OCI-LY1 (cell line): ENCODE measurements at regions not wholly inside any gene's neighbourhood (a gene's known extent, or its start where the extent isn't known, plus 50 kb on each side); places are given as distances from the start of the nearest gene placed in this dataset.

Source experiments
- H2AFZ ChIP-seq: fragments of 200-600 bp; sonication (generic), shearing (Covaris generic); 2 replicates; pipeline ENCODE4 v1.6.0; 2014; ENCODE audit warnings: antibody characterized with exemption, mild to moderate bottlenecking, low read length
- H3F3A ChIP-seq: fragments of 200-600 bp; sonication (generic), shearing (Covaris generic); 2 replicates; pipeline ENCODE4 v1.6.0; 2014; ENCODE audit warnings: mild to moderate bottlenecking, antibody characterized with exemption, low read length, moderate library complexity; ENCODE audit not compliant: insufficient read depth
- H3K27ac ChIP-seq: fragments of 200-600 bp; sonication (generic); 2 replicates; pipeline ENCODE4 v1.5.1; 2014; ENCODE audit warnings: low read length, mixed run types, mild to moderate bottlenecking, low read depth; ENCODE audit not compliant: poor library complexity, severe bottlenecking
- H3K27me3 ChIP-seq: fragments of 200-600 bp; sonication (generic); 2 replicates; pipeline ENCODE4 v1.6.0; 2014; ENCODE audit warnings: antibody characterized with exemption, mild to moderate bottlenecking, low read length, moderate library complexity; ENCODE audit not compliant: insufficient read depth
- H3K36me3 ChIP-seq: fragments of 200-600 bp; sonication (generic); 2 replicates; pipeline ENCODE4 v1.6.1; 2014; ENCODE audit warnings: mild to moderate bottlenecking, antibody characterized with exemption, low read length, moderate library complexity, mixed read lengths; ENCODE audit not compliant: insufficient read depth
- H3K4me1 ChIP-seq: fragments of 200-600 bp; sonication (generic); 2 replicates; pipeline ENCODE4 v1.5.1; 2014; ENCODE audit warnings: mild to moderate bottlenecking, low read length, moderate library complexity; ENCODE audit not compliant: insufficient read depth, severe bottlenecking
- H3K4me2 ChIP-seq: fragments of 200-600 bp; sonication (generic), shearing (Covaris generic); 2 replicates; pipeline ENCODE4 v1.6.1; 2014; ENCODE audit warnings: low read length
- H3K4me3 ChIP-seq: fragments of 200-600 bp; sonication (generic); 2 replicates; pipeline ENCODE4 v1.5.1; 2014; ENCODE audit warnings: low read length, low read depth, mild to moderate bottlenecking, mixed read lengths; ENCODE audit not compliant: poor library complexity, severe bottlenecking
- H3K79me2 ChIP-seq: fragments of 200-600 bp; shearing (Covaris generic); 2 replicates; pipeline ENCODE4 v1.6.1; 2016; ENCODE audit warnings: mixed run types, low read length, mixed read lengths; ENCODE audit not compliant: insufficient read depth
- H3K9ac ChIP-seq: fragments of 200-600 bp; sonication (generic), shearing (Covaris generic); 2 replicates; pipeline ENCODE4 v1.6.1; 2014; ENCODE audit warnings: mild to moderate bottlenecking, low read length, mixed read lengths
- H3K9me2 ChIP-seq: fragments of 200-600 bp; sonication (generic), shearing (Covaris generic); 2 replicates; pipeline ENCODE4 v1.6.1; 2014; ENCODE audit warnings: low read depth, mild to moderate bottlenecking, low read length, mixed read lengths
- H3K9me3 ChIP-seq: fragments of 200-600 bp; shearing (Covaris generic); 2 replicates; pipeline ENCODE4 v1.6.1; 2014; ENCODE audit warnings: low read length, mixed read lengths
- H4K20me1 ChIP-seq: fragments of 200-600 bp; sonication (generic), shearing (Covaris generic); 2 replicates; pipeline ENCODE4 v1.6.0; 2016; ENCODE audit warnings: mild to moderate bottlenecking, low read length; ENCODE audit not compliant: insufficient read depth
- EZH2 ChIP-seq: fragments of 200-600 bp; sonication (generic), shearing (Covaris generic); IDR thresholded peaks from 2 replicates; pipeline ENCODE4 v1.8.0; 2017; ENCODE audit warnings: borderline replicate concordance, mixed run types, mild to moderate bottlenecking, antibody characterized with exemption, low read length, moderate library complexity, mixed read lengths
- TF ChIP-seq, protein P1 (sequence below): fragments of 200-600 bp; sonication (generic), shearing (Covaris generic); IDR thresholded peaks from 2 replicates; pipeline ENCODE4 v1.5.1; 2017; ENCODE audit warnings: mild to moderate bottlenecking, antibody characterized with exemption, low read length, moderate library complexity, mixed read lengths

DNA sequence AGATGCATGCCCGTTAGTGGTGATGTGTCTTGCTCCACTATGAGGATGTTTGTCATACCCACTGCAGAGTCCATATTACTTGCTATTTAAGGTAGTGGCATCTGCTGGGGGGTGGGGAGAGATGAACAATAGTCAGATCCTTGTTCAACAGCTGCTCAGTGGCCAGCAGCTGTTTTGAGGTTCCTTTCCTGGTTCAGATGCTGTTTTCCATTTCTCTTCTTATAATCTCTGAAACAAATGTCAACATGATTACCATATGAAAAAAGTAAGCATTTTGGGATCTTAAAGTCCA is 1567.9 kb upstream of the TENM3 start:
- H3F3A ChIP-seq, result peaks cover 7% of the 10 kb centered on the region; the same call in 1 of the 2 replicates
- peak overlapping the region; percentile 42 for H3K4me3 ChIP-seq
- H3K4me2 ChIP-seq, result peak overlapping the region; percentile 65
- no peaks in the 10 kb centered on the region for H3K9me2 ChIP-seq
- H3K27me3 ChIP-seq, result no peaks in the 10 kb centered on the region
- no peaks in the 10 kb centered on the region for H3K79me2 ChIP-seq
- H3K9me3 ChIP-seq, result peaks cover 10% of the 10 kb centered on the region; the same call in 1 of the 2 replicates
- H3K36me3 ChIP-seq, result peaks cover 8% of the 10 kb centered on the region; the same call in 1 of the 2 replicates
- TF ChIP-seq, protein P1, sequence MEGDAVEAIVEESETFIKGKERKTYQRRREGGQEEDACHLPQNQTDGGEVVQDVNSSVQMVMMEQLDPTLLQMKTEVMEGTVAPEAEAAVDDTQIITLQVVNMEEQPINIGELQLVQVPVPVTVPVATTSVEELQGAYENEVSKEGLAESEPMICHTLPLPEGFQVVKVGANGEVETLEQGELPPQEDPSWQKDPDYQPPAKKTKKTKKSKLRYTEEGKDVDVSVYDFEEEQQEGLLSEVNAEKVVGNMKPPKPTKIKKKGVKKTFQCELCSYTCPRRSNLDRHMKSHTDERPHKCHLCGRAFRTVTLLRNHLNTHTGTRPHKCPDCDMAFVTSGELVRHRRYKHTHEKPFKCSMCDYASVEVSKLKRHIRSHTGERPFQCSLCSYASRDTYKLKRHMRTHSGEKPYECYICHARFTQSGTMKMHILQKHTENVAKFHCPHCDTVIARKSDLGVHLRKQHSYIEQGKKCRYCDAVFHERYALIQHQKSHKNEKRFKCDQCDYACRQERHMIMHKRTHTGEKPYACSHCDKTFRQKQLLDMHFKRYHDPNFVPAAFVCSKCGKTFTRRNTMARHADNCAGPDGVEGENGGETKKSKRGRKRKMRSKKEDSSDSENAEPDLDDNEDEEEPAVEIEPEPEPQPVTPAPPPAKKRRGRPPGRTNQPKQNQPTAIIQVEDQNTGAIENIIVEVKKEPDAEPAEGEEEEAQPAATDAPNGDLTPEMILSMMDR, result no peak
- TF ChIP-seq EZH2, result no peak
- H3K4me1 ChIP-seq, result peaks cover 66% of the 10 kb centered on the region
- no peak overlapping the region for H2AFZ ChIP-seq
- H4K20me1 ChIP-seq, result no peaks in the 10 kb centered on the region
- peak overlapping the region; percentile 81 for H3K9ac ChIP-seq
- H3K27ac ChIP-seq, result peak overlapping the region; percentile 100

DNA sequence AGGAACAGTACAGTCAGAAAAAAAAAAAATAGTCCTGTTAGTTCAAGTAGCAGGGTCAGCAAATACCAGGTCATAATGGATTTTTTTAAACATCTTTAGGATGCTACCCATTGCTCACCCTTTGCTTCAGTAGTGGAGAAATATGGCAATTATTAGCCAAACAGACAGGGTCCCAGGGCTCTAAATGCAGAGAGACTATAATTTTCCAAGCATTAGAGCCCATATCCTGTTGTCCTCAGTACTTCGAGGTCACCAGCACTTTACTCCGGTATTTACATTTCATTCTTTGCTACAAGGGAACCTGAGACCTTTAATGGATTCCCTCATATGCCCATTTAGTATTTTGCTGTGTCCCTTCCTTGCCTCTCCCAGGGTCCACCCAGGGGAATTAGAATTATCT is 1562.9 kb upstream of the TENM3 start:
- no peaks in the 10 kb centered on the region for H4K20me1 ChIP-seq

DNA sequence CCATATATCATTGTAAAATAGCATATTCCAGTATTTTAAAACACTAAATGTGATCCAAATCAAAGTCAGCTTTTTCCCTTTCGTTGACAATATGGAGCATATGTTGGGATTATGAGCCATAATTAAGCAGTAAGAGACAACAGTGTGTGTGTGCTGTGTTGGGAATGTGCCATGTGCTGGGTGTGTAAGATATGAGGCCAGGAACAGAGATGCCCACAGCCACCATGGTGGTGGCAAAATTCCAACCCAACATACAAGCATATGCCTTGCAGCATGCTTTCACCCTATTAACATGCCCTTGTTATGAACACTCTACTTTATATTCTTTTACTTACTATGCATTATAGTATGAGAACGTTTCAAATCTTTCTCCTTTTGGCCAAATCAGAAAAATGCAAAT is 1560.4 kb upstream of the TENM3 start:
- Histone ChIP-seq H3K4me1 (peaks cover 18% of the 10 kb centered on the region), H3K9me3 (peaks cover 16% of the 10 kb centered on the region; the same call in 1 of the 2 replicates), H3K9me2 (no peaks in the 10 kb centered on the region), H3K9ac (no peak overlapping the region), H4K20me1 (no peaks in the 10 kb centered on the region), H3K36me3 (0 out of 2 replicates have a peak, but pooled peaks cover 4% of the 10 kb centered on the region), H3K4me3 (no peak overlapping the region), H3K27me3 (no peaks in the 10 kb centered on the region), H2AFZ (no peak overlapping the region), H3F3A (no peaks in the 10 kb centered on the region), H3K27ac (no peak overlapping the region), H3K4me2 (no peak overlapping the region), H3K79me2 (no peaks in the 10 kb centered on the region)
- no peak for TF ChIP-seq EZH2
- TF ChIP-seq, protein P1, result no peak

More for the DNA sequence above, 1562.9 kb upstream of the TENM3 start:
- H2AFZ ChIP-seq, result no peak overlapping the region
- H3F3A ChIP-seq, result no peaks in the 10 kb centered on the region
- H3K4me3 ChIP-seq, result no peak overlapping the region
- H3K27ac ChIP-seq, result no peak overlapping the region
- peaks cover 37% of the 10 kb centered on the region for H3K4me1 ChIP-seq
- 0 out of 2 replicates have a peak, but pooled peaks cover 4% of the 10 kb centered on the region for H3K36me3 ChIP-seq
- TF ChIP-seq, protein P1, result no peak
- TF ChIP-seq EZH2, result no peak
- H3K4me2 ChIP-seq, result no peak overlapping the region
- no peak overlapping the region for H3K9ac ChIP-seq
- H3K9me3 ChIP-seq, result peaks cover 15% of the 10 kb centered on the region; the same call in 1 of the 2 replicates
- H3K9me2 ChIP-seq, result no peaks in the 10 kb centered on the region
- no peaks in the 10 kb centered on the region for H3K79me2 ChIP-seq
- no peaks in the 10 kb centered on the region for H3K27me3 ChIP-seq
